Transverse colon (tissue), 4 donors: ENCODE measurements at regions not wholly inside any gene's neighbourhood (a gene's known extent, or its start where the extent isn't known, plus 50 kb on each side); places are given as distances from the start of the nearest gene placed in this dataset.

Experiments
- DNase-seq: peaks from one replicate; pipeline ENCODE4 v3.0.0-alpha.2; 2019
- H3K27ac ChIP-seq, 4 donors: fragments of 200-600 bp; sonication (generic); 2 replicates each; pipeline ENCODE4 v1.5.1; 2016 to 2018; ENCODE audit warnings: inconsistent platforms in 4 of 4
- H3K27me3 ChIP-seq: fragments of 200-600 bp; sonication (generic); 2 replicates; pipeline ENCODE4 v1.5.1; 2017; ENCODE audit warnings: inconsistent platforms
- H3K36me3 ChIP-seq, 4 donors: fragments of 200-600 bp; sonication (generic); 2 replicates each; pipeline ENCODE4 v1.5.1; 2017 to 2019; ENCODE audit warnings: inconsistent platforms in 4 of 4
- H3K4me1 ChIP-seq, 4 donors: fragments of 200-600 bp; sonication (generic); 2 replicates each; pipeline ENCODE4 v1.5.1; 2017 to 2020; ENCODE audit warnings: inconsistent platforms in 4 of 4
- H3K4me3 ChIP-seq, 4 donors: fragments of 200-600 bp; sonication (generic); 1 replicate in 1 of 4; 2 replicates in 3 of 4; pipeline versions ENCODE4 v1.5.1 to v1.6.1; 2017 to 2019; ENCODE audit warnings: inconsistent platforms in 4 of 4
- H3K9me3 ChIP-seq, 2 donors: fragments of 200-600 bp; sonication (generic); 2 replicates each; pipeline ENCODE4 v1.5.1; 2017 to 2019; ENCODE audit warnings: inconsistent platforms in 2 of 2
- EP300 ChIP-seq: sonication (generic); formaldehyde crosslinking; IDR thresholded peaks from one replicate; pipeline ENCODE4 v1.6.1; 2017; ENCODE audit warnings: antibody characterized with exemption, low read depth
- POLR2A ChIP-seq: fragments of 450-650 bp; IDR thresholded peaks from one replicate; pipeline ENCODE4 v1.6.1; 2016; ENCODE audit warnings: antibody characterized with exemption, mild to moderate bottlenecking, moderate library complexity
- POLR2AphosphoS5 ChIP-seq, 3 donors: sonication (generic); formaldehyde crosslinking; IDR thresholded peaks; one replicate each; pipeline ENCODE4 v1.6.1; 2016; ENCODE audit warnings: antibody characterized with exemption in 3 of 3
- WGBS, 2 donors: methylation state at CpG; one replicate each; pipeline ENCODE4 v1.1.5; 2018; ENCODE audit warnings: low coverage in 1 of 2; 5-methylcytosine and 5-hydroxymethylcytosine counted together
- in situ Hi-C, 4 donors: fragments of 200-750 bp; cut with MboI; loops; one replicate each; pipeline versions ENCODE4 v1.15.0 to v1.15.1; 2017; ENCODE audit warnings: low sequenced_read_pairs in 3 of 4, low pct_ligation_motif_present in 1 of 4, low pct_unique_long_range_greater_than_20kb in 1 of 4
- intact Hi-C: fragments of 100-400 bp; cut with DNase I; formaldehyde crosslinking; loops from one replicate; pipeline ENCODE4 v1.15.1; 2023; ENCODE audit warnings: low total_unique reads
- TF ChIP-seq, protein P1 (sequence below), 5 experiments: fragments of 200-600 bp in 3 of 5; fragments of 450-650 bp in 2 of 5; sonication (generic) in 3 of 5; IDR thresholded peaks; 1 replicate in 2 of 5; 2 replicates in 3 of 5; pipeline ENCODE4 v1.5.1; 2016 to 2017; ENCODE audit warnings: antibody characterized with exemption in 5 of 5, inconsistent platforms in 3 of 5, mild to moderate bottlenecking in 2 of 5, moderate library complexity in 1 of 5

DNA sequence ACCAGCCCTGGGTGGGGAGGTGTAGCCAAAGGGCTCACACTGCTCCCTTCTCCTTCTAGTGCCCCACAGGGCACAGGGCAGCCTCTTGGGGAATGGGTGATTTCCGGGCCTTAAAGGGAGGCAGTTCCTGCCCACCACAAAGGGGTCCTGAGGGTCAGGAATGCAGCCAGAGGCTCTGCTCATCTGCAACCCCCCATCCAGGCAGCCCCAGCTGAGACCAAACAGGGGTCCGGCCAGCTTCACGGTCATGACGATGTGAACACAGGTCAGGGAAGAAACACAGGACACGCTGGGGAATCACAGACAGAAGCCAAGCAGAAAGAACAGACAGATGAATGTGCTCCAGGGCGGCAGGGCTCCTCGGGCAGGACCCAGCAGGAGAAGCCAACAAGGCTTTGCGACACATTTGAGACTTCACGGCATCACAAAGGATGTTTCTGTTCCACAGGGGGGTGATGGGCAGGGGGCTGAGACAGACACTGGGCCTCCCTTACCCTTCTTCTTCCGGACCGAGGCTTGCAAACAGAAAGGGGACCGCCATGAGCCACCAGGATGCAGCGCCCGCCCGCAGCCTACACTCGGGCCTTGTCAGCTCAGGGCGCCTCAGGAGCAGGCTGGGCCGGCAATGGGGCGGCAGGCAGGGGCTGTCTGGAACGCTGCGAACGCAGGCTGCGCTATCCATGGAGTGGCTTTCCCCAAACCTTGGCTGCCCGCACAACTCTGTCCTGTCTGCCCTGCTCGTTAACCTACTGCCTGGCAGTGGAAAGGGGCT is 101.9 kb downstream of the CTTN start:
- 90 to 95% methylated on average over 4 to 25 of the region's 25 CpGs for WGBS, 2 donors
- intact Hi-C loops (no loop called here), in situ Hi-C loops (no loop called here)
- Histone ChIP-seq H3K36me3 (no peaks in the 10 kb centered on the region), H3K9me3 (no peaks in the 10 kb centered on the region), H3K27ac (no peak overlapping the region), H3K4me1 (no peaks in the 10 kb centered on the region), H3K4me3 (no peak overlapping the region), H3K27me3 (no peaks in the 10 kb centered on the region)
- no peak for DNase-seq
- TF ChIP-seq, protein P1, sequence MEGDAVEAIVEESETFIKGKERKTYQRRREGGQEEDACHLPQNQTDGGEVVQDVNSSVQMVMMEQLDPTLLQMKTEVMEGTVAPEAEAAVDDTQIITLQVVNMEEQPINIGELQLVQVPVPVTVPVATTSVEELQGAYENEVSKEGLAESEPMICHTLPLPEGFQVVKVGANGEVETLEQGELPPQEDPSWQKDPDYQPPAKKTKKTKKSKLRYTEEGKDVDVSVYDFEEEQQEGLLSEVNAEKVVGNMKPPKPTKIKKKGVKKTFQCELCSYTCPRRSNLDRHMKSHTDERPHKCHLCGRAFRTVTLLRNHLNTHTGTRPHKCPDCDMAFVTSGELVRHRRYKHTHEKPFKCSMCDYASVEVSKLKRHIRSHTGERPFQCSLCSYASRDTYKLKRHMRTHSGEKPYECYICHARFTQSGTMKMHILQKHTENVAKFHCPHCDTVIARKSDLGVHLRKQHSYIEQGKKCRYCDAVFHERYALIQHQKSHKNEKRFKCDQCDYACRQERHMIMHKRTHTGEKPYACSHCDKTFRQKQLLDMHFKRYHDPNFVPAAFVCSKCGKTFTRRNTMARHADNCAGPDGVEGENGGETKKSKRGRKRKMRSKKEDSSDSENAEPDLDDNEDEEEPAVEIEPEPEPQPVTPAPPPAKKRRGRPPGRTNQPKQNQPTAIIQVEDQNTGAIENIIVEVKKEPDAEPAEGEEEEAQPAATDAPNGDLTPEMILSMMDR (IDR thresholded peaks at IDR 0.05) = no peak
- no peak for TF ChIP-seq POLR2AphosphoS5 (IDR thresholded peaks at IDR 0.05)
- no peak for TF ChIP-seq EP300
- TF ChIP-seq POLR2A = no peak

DNA sequence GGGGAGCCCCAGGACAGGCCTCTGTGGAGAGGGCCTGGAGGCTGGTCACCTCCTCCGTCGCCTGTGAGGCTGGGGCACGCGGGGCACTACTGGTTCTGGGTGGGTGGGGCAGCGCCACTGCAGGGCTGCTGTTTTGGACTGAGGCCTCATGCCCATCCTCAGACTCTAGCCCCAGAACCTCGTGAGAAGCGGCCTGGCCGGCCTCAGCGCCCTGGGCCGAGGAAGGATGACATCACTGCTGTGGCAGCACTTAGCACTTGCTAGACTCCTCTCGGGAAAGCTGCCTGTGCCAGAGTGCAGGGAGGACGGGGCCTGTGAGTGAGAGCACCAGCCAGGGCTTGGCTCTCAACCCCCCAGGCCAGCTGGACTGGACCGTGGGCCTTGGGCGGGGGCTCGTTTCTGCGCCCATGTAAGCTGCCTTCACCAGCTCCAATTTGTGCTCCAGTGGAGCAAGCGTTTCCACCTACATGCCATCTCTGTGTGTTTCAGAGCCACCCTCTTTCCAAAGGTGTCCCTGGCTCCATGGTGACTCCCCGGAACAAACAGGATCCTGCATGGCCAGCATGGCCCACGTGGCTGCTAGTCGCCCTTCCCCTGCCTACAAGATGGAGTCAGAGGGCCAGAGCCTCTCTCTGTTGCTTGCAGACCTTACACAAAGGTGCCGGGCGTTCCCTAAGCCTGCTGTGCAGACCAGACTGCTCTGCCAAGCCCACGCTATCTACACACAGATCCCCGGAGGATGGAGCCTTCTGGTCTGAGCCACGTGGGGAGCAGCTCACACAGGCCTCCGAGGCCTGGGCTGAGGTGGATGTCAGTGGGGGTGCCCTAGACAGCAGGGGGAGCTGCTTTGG is 102.9 kb downstream of the CTTN start:
- no peaks in the 10 kb centered on the region for H3K27me3 ChIP-seq
- H3K9me3 ChIP-seq = no peaks in the 10 kb centered on the region
- intact Hi-C loops (no loop called here), in situ Hi-C loops (no loop called here)
- 81% methylated on average over 15 of the region's 26 CpGs; no CpG with 5 or more reads in 1 of the 2 donors for WGBS, 2 donors
- H3K4me3 ChIP-seq = no peak overlapping the region
- no peaks in the 10 kb centered on the region for H3K36me3 ChIP-seq
- H3K27ac ChIP-seq = no peak overlapping the region
- no peak for DNase-seq
- H3K4me1 ChIP-seq = no peaks in the 10 kb centered on the region
- TF ChIP-seq POLR2AphosphoS5 (IDR thresholded peaks at IDR 0.05) (no peak), POLR2A (no peak)

DNA sequence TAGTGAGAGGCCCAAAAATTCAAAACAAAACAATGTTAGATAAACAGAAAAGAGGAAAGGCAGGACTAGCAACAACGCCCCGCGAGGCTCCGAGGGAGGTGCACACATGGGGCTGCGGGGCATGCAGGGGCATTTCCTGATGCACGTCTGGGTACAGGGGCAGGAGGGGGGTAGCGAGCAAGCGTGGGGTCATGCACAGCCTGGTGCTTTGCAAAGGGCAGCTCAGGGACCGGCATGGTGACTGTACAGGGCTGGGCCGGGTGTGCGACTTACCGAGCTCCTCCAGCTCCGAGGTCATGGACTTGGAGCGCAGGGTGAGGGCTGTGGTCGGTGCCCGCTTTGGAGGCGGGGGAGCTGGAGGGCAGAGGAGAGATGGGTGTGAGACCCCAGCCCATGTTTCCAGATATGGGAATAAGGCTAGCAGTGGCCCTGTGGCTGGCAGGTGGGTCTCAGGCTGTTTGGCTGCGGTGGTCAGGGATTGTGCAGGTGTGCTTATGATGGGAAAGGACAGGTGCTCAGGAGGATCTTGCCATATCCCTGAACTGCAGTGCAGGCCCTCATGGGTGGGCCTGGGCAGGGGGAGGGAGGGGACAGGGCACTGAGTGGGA is 103.7 kb downstream of the CTTN start:
- no peak overlapping the region for H3K4me3 ChIP-seq
- no peak for DNase-seq
- intact Hi-C loops = no loop called here
- TF ChIP-seq POLR2AphosphoS5 (IDR thresholded peaks at IDR 0.05) (no peak), EP300 (no peak), POLR2A (no peak)
- TF ChIP-seq, protein P1 (IDR thresholded peaks at IDR 0.05) = no peak
- WGBS, 2 donors = 96 to 100% methylated on average over 1 to 18 of the region's 18 CpGs
- in situ Hi-C loops = no loop called here
- H3K27ac ChIP-seq = no peak overlapping the region
- H3K9me3 ChIP-seq = no peaks in the 10 kb centered on the region
- no peaks in the 10 kb centered on the region for H3K4me1 ChIP-seq
- H3K36me3 ChIP-seq = no peaks in the 10 kb centered on the region
- H3K27me3 ChIP-seq = no peaks in the 10 kb centered on the region

DNA sequence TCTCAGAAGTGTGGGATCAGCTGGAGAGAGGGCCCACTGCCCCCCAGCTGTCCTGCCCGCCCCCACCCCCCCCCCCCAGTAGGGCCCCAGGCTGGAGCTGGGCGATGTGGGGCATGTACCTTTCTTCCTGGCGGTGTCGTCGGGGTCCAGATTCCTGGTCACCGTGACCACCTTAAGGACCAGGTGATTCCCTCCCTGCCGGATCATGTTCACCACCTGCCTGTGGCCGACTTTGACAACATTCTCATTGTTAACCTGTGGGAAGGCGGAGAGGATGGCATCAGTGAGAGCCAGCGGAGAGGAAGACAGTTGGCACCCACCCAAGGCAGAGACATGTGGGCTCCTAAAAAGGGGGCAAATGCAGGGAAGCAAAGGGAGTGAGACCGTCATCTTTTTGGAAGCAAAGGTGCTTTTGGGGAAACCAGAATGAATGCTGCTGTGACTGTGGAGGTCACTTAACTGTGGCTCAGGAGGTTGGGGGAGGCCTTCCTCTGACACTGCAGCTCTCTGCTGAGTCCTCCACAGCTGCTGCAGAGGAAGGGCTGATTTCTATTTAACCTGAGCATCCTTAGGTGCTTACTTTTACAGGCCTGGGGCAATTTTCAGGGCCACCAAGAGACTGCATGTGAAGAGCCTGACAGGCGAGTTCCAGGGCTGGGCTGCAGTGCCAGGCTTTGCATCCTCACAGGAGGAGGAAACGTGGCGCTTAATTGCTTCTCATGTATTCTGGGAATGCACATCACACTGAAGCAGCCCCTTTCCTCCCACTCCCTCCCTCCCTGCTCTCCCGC is 104.5 kb downstream of the CTTN start:
- DNase-seq = no peak
- Histone ChIP-seq H3K36me3 (no peaks in the 10 kb centered on the region), H3K4me3 (no peak overlapping the region), H3K27ac (no peak overlapping the region), H3K9me3 (no peaks in the 10 kb centered on the region), H3K4me1 (no peaks in the 10 kb centered on the region), H3K27me3 (no peaks in the 10 kb centered on the region)
- intact Hi-C loops = no loop called here
- 80 to 86% methylated on average over 1 to 14 of the region's 15 CpGs for WGBS, 2 donors
- in situ Hi-C loops = no loop called here
- TF ChIP-seq POLR2AphosphoS5 (IDR thresholded peaks at IDR 0.05) = no peak
- TF ChIP-seq POLR2A = no peak
- TF ChIP-seq, protein P1 (IDR thresholded peaks at IDR 0.05) = no peak
- TF ChIP-seq EP300 = no peak
